HG03432 (cell line): ENCODE measurements at regions not wholly inside any gene's neighbourhood (a gene's known extent, or its start where the extent isn't known, plus 50 kb on each side); places are given as distances from the start of the nearest gene placed in this dataset.
"Not testable (repeated sequence)": the region's sequence is repeated elsewhere in the genome, so short reads cannot be mapped to it uniquely, and the experiment has no call there.

Experiments
- ATAC-seq: cut with Tn5 transposase; IDR thresholded peaks from one replicate; pipeline ENCODE4 v1.9.1; 2021; ENCODE audit warnings: mild to moderate bottlenecking, moderate library complexity; ENCODE audit not compliant: unreplicated experiment

GRCh38 chr4:165548702-165549101, 169.9 kb downstream of the CPE start:
- ATAC-seq: no peak

DNA sequence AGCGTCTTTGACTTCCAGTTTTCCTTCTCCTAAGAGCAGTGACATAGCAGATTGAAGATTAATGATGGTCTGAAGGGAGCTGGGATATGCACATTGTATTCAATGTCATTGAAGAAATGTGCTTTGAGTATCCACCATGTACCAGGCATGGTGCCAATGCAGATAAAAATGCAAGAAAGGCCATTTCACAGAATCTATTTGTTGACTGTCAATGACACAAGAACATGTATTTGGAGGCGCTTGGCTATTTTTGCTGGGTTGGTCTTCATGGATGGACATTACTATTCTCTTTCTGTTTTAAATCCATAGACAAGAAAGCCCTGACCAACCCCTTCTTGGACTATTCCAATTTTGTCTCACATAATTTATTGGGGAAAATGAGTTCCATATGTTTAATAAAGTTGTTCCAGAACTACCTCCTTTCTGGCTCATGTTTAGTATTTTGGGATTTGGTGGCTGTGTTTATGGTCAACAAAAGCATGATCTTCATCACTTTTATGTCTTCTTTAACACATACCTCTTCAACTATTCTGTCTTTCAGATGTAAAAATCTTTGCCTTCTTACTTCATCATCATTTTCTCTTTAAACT, 174.5 kb downstream of the CPE start:
- ATAC-seq: no peak

- no peak for ATAC-seq
Observed at GRCh38 chr4:165555302-165555701, 176.5 kb downstream of the CPE start.

GRCh38 chr4:165556383-165556782, 177.6 kb downstream of the CPE start:
- ATAC-seq: no peak

- no peak for ATAC-seq
Observed at GRCh38 chr4:165560941-165561340, 182.1 kb downstream of the CPE start.

DNA sequence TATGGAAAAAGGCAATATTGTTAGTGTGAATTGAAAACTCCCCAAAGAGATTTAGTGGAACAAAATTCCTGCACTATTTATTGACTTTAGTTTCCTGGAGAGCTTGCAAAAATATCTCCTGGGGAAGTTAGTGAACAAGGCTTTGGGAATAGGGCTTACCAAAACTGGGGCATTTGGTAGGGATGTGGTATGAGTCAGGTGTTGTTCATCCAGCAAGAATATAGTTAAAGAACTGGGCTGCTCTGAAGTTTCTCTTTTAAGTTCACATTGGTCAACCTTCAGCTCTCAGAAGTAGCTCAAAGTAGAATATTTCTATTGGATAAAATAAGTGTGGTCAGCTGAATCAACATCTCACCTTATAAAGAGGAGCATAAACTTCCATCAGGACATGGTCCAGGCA, 185.0 kb downstream of the CPE start:
- no peak for ATAC-seq

GRCh38 chr4:165569031-165569430, 190.2 kb downstream of the CPE start:
- no peak for ATAC-seq

GRCh38 chr4:165571476-165571875, 192.7 kb downstream of the CPE start:
- ATAC-seq: not testable (repeated sequence)

- no peak for ATAC-seq
Observed at GRCh38 chr4:165580351-165580905, 201.6 kb downstream of the CPE start.

DNA sequence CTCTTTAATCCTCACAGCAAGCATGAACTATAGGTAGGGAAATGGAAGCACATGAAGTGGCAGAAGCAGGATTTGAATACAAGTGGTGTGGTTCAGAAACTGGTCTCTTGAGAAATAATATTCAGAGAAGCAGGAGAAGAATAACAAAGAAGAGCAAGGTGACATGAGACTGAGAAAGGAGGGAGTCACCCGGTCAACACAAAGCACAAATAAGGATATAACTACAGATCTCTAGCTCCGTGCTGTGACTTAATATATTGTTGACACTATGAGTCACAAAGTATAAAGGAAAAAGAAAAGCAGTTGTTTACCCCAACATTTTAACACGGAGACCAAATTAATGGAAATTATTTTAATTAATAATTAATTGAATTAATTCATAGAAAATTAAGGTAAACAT, 204.5 kb downstream of the CPE start:
- no peak for ATAC-seq

DNA sequence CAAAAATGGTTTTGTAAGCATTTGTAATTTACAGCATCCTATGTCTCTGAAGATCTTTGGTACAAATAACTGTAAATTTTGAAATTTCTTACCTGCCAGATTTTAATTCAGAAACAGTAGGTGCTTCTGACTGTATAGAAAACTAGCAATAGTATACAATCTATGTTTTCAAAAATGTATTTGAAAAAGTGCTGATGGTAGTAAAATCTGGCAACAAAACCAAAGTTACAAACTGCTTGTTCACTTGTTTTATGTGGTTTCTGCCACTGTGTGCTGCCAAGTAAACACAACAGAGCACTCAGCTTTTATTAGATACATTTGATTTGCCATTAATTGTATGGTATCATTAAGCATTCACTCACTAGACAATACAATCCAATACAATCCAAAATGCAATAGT, 206.1 kb downstream of the CPE start:
- ATAC-seq: no peak

GRCh38 chr4:165588534-165589315, 209.9 kb downstream of the CPE start:
- ATAC-seq: no peak

DNA sequence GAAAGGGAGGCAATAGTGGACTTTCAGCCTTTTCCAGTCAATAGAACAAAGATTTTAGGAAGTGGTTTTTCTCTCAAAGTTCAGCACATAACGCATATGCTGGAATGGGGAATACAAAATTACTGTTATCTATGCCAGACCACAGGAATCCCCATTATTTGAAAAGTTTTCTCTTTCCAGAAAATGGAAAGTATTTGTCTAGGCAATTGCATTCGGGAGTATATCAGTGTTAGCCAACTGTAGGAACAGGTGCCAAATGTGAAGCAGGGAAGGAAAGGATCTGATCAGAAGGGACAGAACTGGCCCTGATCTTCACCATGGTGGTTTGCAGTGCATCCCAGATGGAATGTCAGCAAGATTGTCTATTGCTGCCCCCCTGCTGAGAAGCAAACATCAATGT, 213.6 kb downstream of the CPE start:
- no peak for ATAC-seq

GRCh38 chr4:165597581-165598480, 219.0 kb downstream of the CPE start:
- ATAC-seq: no peak

DNA sequence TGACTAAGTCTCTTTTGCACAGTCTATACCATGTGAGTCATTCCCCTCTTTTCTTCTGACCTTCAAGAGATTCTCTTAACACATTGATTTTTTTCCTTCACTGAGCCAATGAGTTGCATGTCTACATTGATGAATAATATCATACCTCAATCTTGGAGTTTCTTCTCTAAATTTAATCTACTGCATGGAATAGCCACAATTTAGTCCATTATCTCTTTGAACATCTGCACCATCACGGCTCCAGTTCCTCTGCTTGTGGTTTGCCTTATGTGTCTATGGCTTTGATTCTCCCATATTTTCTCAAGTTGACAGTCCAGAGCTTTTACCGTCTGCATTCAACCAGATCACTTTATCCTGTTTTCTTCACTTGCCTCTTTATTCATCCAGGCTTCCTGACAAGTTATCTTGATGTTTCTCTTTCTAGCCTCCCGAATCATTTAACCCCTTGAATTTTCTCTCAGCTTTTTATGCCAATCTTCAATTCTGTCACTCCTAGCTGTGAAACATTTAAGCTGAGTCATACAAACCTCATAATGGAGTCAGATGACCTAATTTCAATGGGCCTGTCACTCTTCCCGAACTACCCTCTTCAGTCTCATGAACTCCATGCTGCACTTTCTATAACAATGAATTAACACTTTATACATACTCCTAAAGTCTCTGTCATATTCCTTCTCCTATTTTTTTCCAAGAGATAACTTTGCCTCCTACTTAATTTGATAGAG, 222.3 kb downstream of the CPE start:
- no peak for ATAC-seq

DNA sequence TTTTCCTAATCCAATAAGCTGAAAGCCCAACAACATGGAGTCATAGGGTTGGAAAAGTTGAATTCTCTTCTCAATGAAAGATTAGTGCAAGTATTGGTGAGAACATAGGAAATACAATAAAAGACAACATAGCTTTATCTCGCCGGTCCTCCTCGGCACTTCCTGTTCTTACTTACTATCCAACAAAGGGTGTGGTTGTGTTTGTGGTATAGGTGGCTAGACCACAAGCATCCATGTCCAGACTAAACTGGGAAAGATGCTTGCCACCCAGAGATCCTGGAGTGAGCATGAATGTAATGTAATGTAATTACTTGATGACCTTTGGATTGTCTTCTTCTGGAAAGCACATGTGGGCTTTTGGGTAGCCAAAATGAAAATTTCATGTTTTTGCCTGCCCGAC, 223.8 kb downstream of the CPE start:
- ATAC-seq: no peak

- no peak for ATAC-seq
Observed at GRCh38 chr4:165604181-165604580, 225.4 kb downstream of the CPE start.

DNA sequence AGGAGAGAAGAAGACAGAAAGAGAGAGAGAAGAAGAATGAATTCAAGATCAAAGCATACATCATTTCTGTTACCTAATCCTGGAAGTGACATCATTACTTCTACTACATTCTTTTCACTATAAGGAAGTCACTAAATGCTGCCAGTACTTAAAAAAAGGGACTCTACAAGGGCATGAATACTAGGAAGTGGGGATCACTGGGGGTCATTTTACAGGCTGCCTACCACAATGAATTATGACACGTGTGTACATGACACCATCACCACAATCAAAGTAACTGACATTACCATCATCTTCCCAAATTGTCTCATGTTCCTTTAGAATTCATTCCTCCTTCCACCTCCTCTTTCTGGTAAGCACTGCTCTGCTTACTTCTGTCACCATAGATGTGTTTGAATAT, 227.0 kb downstream of the CPE start:
- no peak for ATAC-seq

DNA sequence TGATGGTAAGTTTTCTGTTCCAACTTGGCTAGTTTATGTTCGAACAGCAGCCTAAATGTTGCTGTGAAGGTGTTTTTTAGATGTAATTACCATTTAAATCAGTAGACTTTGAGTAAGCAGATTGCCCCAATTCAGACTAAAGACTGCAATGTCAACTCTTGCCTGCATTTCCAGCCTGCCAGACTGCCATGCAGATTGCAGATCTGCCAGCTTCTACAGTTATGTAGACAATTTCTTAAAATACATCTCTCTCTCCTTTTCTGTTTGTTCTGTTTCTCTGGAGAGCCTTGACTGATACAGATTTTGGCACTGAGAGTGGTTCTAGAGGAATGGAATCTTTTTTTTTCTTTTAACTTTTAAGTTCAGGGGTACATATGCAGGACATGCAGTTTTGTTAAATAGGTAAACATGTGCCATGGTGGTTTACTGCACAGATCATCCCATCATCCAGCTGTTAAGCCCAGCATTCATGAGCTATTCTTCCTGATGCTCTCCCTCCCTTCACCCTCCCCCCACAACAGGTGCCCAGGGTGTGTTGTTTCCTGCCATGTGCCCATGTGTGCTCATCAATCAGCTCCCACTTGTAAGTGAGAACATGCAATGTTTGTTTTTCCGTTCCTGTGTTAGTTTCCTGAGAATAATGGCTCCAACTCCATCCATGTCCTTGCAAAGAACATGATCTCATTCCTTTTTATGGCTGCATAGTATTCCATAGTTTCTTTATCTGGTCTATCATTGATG, 227.8 kb downstream of the CPE start:
- no peak for ATAC-seq

GRCh38 chr4:165609653-165610052, 230.8 kb downstream of the CPE start:
- ATAC-seq: no peak
